T-helper 1 cell treated with Interleukin-12 subunit alpha and Interleukin-12 subunit beta and Interleukin-4 antibody, amounts not matched to agents 30 μg/mL and 1 μg/mL, for 36 hours (primary cell): ENCODE measurements at regions not wholly inside any gene's neighbourhood (a gene's known extent, or its start where the extent isn't known, plus 50 kb on each side); places are given as distances from the start of the nearest gene placed in this dataset.
"Not testable (repeated sequence)": the region's sequence is repeated elsewhere in the genome, so short reads cannot be mapped to it uniquely, and the experiment has no call there.

Experiments used
- H3K27ac Mint-ChIP-seq: one replicate; pipeline ENCODE4 v1.8.0; 2021; ENCODE audit warnings: mild to moderate bottlenecking, mixed read lengths
- H3K27me3 Mint-ChIP-seq: one replicate; pipeline ENCODE4 v1.8.0; 2021; ENCODE audit warnings: low read depth, mixed read lengths
- H3K36me3 Mint-ChIP-seq: one replicate; pipeline ENCODE4 v1.8.0; 2021; ENCODE audit warnings: low read depth, mixed read lengths
- H3K4me1 Mint-ChIP-seq: one replicate; pipeline ENCODE4 v1.8.0; 2021; ENCODE audit warnings: low read depth, mixed read lengths
- H3K4me3 Mint-ChIP-seq: one replicate; pipeline ENCODE4 v1.8.0; 2021; ENCODE audit warnings: mild to moderate bottlenecking, moderate library complexity, mixed read lengths
- H3K9me3 Mint-ChIP-seq: one replicate; pipeline ENCODE4 v1.8.0; 2021; ENCODE audit warnings: mixed read lengths

DNA sequence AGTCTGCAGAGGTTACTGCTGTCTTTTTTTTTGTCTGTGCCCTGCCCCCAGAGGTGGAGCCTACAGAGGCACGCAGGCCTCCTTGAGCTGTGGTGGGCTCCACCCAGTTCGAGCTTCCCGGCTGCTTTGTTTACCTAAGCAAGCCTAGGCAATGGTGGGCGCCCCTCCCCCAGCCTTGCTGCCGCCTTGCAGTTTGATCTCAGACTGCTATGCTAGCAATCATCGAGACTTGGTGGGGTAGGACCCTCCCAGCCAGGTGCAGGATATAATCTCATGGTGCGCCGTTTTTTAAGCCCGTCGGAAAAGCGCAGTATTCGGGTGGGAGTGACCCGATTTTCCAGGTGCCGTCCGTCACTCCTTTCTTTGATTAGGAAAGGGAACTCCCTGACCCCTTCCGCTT lies 126.3 kb downstream of the CYP26B1 start:
- not testable (repeated sequence) for H3K27me3 Mint-ChIP-seq, H3K27ac Mint-ChIP-seq, H3K9me3 Mint-ChIP-seq, H3K4me1 Mint-ChIP-seq, H3K4me3 Mint-ChIP-seq, H3K36me3 Mint-ChIP-seq

- Mint-ChIP-seq H3K4me3 (no peak overlapping the region), H3K36me3 (no peaks in the 10 kb centered on the region), H3K4me1 (no peaks in the 10 kb centered on the region), H3K9me3 (no peaks in the 10 kb centered on the region), H3K27me3 (no peaks in the 10 kb centered on the region), H3K27ac (no peak overlapping the region)
Measured at GRCh38 chr2:72015266-72015665, 132.4 kb downstream of the CYP26B1 start.

GRCh38 chr2:72014831-72015230 lies 132.8 kb downstream of the CYP26B1 start:
- H3K4me1 Mint-ChIP-seq, result no peaks in the 10 kb centered on the region
- no peaks in the 10 kb centered on the region for H3K9me3 Mint-ChIP-seq
- H3K4me3 Mint-ChIP-seq, result no peak overlapping the region
- H3K27ac Mint-ChIP-seq, result no peak overlapping the region
- no peaks in the 10 kb centered on the region for H3K36me3 Mint-ChIP-seq
- H3K27me3 Mint-ChIP-seq, result no peaks in the 10 kb centered on the region

- Mint-ChIP-seq H3K27me3 (no peaks in the 10 kb centered on the region), H3K36me3 (no peaks in the 10 kb centered on the region), H3K27ac (no peak overlapping the region), H3K4me3 (no peak overlapping the region), H3K4me1 (no peaks in the 10 kb centered on the region), H3K9me3 (no peaks in the 10 kb centered on the region)
Measured at GRCh38 chr2:72013726-72014125, 133.9 kb downstream of the CYP26B1 start.

- H3K27me3 Mint-ChIP-seq, result no peaks in the 10 kb centered on the region
- no peaks in the 10 kb centered on the region for H3K4me1 Mint-ChIP-seq
- H3K27ac Mint-ChIP-seq, result no peak overlapping the region
- H3K4me3 Mint-ChIP-seq, result no peak overlapping the region
- no peaks in the 10 kb centered on the region for H3K9me3 Mint-ChIP-seq
- no peaks in the 10 kb centered on the region for H3K36me3 Mint-ChIP-seq
Measured at GRCh38 chr2:72012886-72013574, 134.6 kb downstream of the CYP26B1 start.

- no peaks in the 10 kb centered on the region for H3K27me3 Mint-ChIP-seq
- no peak overlapping the region for H3K4me3 Mint-ChIP-seq
- H3K36me3 Mint-ChIP-seq, result no peaks in the 10 kb centered on the region
- H3K27ac Mint-ChIP-seq, result no peak overlapping the region
- no peaks in the 10 kb centered on the region for H3K9me3 Mint-ChIP-seq
- H3K4me1 Mint-ChIP-seq, result no peaks in the 10 kb centered on the region
Measured at GRCh38 chr2:72011791-72012190, 135.9 kb downstream of the CYP26B1 start.

GRCh38 chr2:72011370-72011689 lies 136.3 kb downstream of the CYP26B1 start:
- Mint-ChIP-seq H3K27me3 (no peaks in the 10 kb centered on the region), H3K36me3 (no peaks in the 10 kb centered on the region), H3K4me3 (no peak overlapping the region), H3K27ac (no peak overlapping the region), H3K4me1 (no peaks in the 10 kb centered on the region), H3K9me3 (no peaks in the 10 kb centered on the region)

GRCh38 chr2:72010647-72011369 lies 136.9 kb downstream of the CYP26B1 start:
- Mint-ChIP-seq H3K27me3 (no peaks in the 10 kb centered on the region), H3K27ac (no peak overlapping the region), H3K4me1 (no peaks in the 10 kb centered on the region), H3K4me3 (no peak overlapping the region), H3K36me3 (no peaks in the 10 kb centered on the region), H3K9me3 (no peaks in the 10 kb centered on the region)

DNA sequence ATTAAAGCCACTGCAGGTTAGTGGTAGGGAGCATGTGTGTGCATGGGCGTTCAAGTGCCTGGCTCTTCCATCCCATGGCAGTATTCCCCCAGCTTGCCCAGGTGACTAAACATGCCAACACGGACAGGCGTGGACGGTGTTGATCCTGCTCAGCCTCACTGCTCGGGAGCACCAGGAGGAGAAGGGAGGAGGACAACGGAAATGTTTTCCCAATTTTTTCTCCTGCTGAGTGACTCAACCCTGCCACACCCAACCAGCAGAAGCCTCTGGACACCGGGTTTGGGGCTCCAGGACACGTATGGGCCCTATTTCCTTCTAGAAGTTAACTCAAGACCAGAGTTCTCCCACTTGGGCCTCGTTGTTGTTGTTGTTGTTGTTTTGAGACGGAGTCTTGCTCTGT lies 139.1 kb downstream of the CYP26B1 start:
- Mint-ChIP-seq H3K27me3 (no peaks in the 10 kb centered on the region), H3K4me1 (no peaks in the 10 kb centered on the region), H3K27ac (no peak overlapping the region), H3K36me3 (no peaks in the 10 kb centered on the region), H3K4me3 (no peak overlapping the region), H3K9me3 (no peaks in the 10 kb centered on the region)

- no peaks in the 10 kb centered on the region for H3K36me3 Mint-ChIP-seq
- no peaks in the 10 kb centered on the region for H3K9me3 Mint-ChIP-seq
- no peaks in the 10 kb centered on the region for H3K27me3 Mint-ChIP-seq
- H3K4me3 Mint-ChIP-seq, result no peak overlapping the region
- H3K27ac Mint-ChIP-seq, result no peak overlapping the region
- no peaks in the 10 kb centered on the region for H3K4me1 Mint-ChIP-seq
Measured at GRCh38 chr2:72007402-72007801, 140.3 kb downstream of the CYP26B1 start.

DNA sequence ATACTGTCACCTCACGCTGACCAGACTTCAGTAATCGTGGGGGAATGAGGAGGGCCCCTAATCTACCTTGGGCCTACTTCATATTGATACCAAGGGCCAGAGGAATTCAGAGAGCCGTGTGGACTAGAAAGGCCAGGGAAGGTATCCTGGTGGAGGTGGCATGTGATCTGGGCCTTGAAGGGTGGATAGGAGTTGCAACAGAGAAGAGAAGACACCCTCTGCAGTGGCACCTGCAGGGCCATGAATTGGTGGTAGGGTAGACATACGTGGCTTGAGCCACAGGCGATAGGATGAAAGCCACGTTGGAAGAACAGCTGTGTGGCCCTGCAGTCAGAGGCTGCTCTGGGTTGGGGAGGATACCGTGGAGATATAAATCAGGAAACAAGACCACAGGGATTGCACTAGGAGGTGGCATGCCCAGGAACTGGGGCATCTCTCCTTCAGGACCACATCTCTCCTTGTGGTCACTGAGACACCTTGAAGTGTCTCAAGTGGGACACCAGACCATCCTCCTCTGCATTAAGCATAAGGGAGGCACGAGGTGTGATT lies 141.4 kb downstream of the CYP26B1 start:
- Mint-ChIP-seq H3K27ac (no peak overlapping the region), H3K9me3 (no peaks in the 10 kb centered on the region), H3K36me3 (no peaks in the 10 kb centered on the region), H3K4me1 (no peaks in the 10 kb centered on the region), H3K27me3 (no peaks in the 10 kb centered on the region), H3K4me3 (no peak overlapping the region)

DNA sequence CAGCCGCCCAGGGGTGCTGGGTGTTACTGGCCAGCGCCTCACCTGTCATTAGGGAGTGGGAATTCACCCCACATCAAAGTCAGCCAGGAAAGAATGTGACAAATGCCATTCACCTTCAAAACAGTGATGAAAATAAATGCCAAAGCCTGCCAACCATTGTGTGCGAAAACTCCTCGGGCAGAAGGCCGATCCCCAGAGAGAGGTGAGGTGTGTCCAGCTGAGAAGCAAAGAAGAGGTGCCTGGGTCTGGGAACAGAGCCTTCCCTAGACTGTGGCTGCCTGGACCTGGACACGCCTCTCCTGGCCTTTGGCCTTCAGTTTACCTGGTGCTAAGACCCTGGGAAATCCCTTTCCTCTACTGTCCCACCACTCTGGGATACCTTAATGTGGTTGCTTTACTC lies 142.7 kb downstream of the CYP26B1 start:
- H3K27me3 Mint-ChIP-seq, result no peaks in the 10 kb centered on the region
- H3K4me3 Mint-ChIP-seq, result no peak overlapping the region
- H3K36me3 Mint-ChIP-seq, result no peaks in the 10 kb centered on the region
- H3K4me1 Mint-ChIP-seq, result no peaks in the 10 kb centered on the region
- H3K27ac Mint-ChIP-seq, result no peak overlapping the region
- no peaks in the 10 kb centered on the region for H3K9me3 Mint-ChIP-seq

DNA sequence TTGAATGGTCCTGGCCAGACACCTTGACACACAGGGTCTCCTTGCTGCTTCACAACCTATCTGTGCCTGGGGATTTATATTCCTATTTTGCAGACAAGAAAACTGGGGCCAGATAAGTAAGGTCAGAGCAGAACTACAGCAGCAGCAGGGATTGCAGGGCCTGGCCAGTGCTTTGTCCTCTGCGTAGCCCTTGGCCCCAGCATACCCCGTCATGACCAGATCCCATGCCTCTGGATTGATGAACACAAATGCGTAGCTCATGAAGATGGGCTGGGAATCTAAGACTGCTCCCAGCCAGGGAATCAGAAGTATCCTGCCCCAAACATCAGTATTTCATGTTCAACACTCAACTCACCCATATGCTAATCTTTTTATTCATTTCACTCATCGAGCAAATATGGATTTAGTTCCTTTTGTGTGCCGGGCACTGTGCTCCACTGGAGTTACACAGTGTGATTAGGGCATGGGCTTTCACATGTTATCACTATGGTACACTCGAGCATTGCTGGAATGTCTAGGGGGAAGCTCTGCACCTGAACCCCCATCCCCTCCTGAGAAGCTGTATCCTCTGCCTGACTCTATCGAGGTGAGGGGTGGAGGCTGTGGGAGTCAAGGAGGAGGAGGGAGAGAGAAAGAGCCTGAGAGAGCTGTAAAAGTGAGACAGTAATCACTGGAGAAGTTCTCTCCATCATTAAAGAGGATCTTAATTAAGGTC lies 143.3 kb downstream of the CYP26B1 start:
- Mint-ChIP-seq H3K4me3 (no peak overlapping the region), H3K27me3 (no peaks in the 10 kb centered on the region), H3K36me3 (no peaks in the 10 kb centered on the region), H3K27ac (no peak overlapping the region), H3K4me1 (no peaks in the 10 kb centered on the region), H3K9me3 (no peaks in the 10 kb centered on the region)

- H3K4me1 Mint-ChIP-seq, result no peaks in the 10 kb centered on the region
- no peaks in the 10 kb centered on the region for H3K27me3 Mint-ChIP-seq
- no peak overlapping the region for H3K4me3 Mint-ChIP-seq
- H3K9me3 Mint-ChIP-seq, result no peaks in the 10 kb centered on the region
- no peaks in the 10 kb centered on the region for H3K36me3 Mint-ChIP-seq
- no peak overlapping the region for H3K27ac Mint-ChIP-seq
Measured at GRCh38 chr2:72003796-72004195, 143.9 kb downstream of the CYP26B1 start.

DNA sequence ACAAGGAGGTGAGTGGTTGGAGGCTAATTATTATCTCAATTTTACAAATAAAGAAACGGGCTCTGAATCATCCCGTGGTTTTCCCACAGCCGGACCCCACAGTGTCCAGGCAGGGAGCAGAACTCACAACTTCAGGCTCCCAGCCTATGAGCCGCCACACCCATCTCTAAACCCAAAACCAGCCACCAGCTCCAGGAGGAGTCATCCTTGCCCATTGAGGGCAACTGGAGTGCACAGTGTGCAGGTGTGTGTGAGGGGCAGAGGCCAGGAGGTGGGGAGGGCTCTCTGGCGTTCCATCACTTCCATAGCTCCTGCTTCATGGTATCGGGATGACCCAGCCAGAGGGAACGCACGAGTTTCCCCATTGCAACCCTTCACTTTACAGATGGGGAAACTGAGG lies 144.5 kb downstream of the CYP26B1 start:
- Mint-ChIP-seq H3K4me3 (no peak overlapping the region), H3K27me3 (no peaks in the 10 kb centered on the region), H3K4me1 (no peaks in the 10 kb centered on the region), H3K27ac (no peak overlapping the region), H3K36me3 (no peaks in the 10 kb centered on the region), H3K9me3 (no peaks in the 10 kb centered on the region)
